ENCODE measurements at regions not wholly inside any gene's neighbourhood (a gene's known extent, or its start where the extent isn't known, plus 50 kb on each side); places are given as distances from the start of the nearest gene placed in this dataset.
"Not testable (repeated sequence)": the region's sequence is repeated elsewhere in the genome, so short reads cannot be mapped to it uniquely, and the experiment has no call there.

- DNase-seq, result not testable (repeated sequence)
Observed at GRCh38 chr15:83335542-83335941, 51.1 kb upstream of the BNC1 start.

- no peak for DNase-seq
Observed at GRCh38 chr15:83339396-83339795, 54.9 kb upstream of the BNC1 start.

- DNase-seq, result no peak
Observed at GRCh38 chr15:83340087-83340486, 55.6 kb upstream of the BNC1 start.

- no peak for DNase-seq
Observed at GRCh38 chr15:83346342-83346741, 61.9 kb upstream of the BNC1 start.

GRCh38 chr15:83352119-83352518, 67.7 kb upstream of the BNC1 start:
- DNase-seq, result no peak

GRCh38 chr15:83356501-83357399, 72.3 kb upstream of the BNC1 start:
- DNase-seq, result no peak

- DNase-seq, result no peak
Observed at GRCh38 chr15:83358972-83359564, 74.6 kb upstream of the BNC1 start.

- no peak for DNase-seq
Observed at GRCh38 chr15:83362706-83363105, 78.2 kb upstream of the BNC1 start.

GRCh38 chr15:83364501-83364900, 80.0 kb upstream of the BNC1 start:
- no peak for DNase-seq

GRCh38 chr15:83365370-83365938, 81.0 kb upstream of the BNC1 start:
- DNase-seq, result no peak

GRCh38 chr15:83372434-83372891, 74.7 kb upstream of the SH3GL3 start:
- DNase-seq, result peak in 1 of 2 experiments; percentile 17

GRCh38 chr15:83378921-83379578, 68.1 kb upstream of the SH3GL3 start:
- DNase-seq, result no peak

GRCh38 chr15:83379579-83379959, 67.6 kb upstream of the SH3GL3 start:
- DNase-seq, result peak; percentile 60 to 66

GRCh38 chr15:83380059-83380458, 67.1 kb upstream of the SH3GL3 start:
- DNase-seq, result peak; percentile 53 to 58

- peak; percentile 32 to 69 for DNase-seq
Observed at GRCh38 chr15:83380682-83381081, 66.5 kb upstream of the SH3GL3 start.

- DNase-seq, result not testable (repeated sequence)
Observed at GRCh38 chr15:83383608-83384139, 63.5 kb upstream of the SH3GL3 start.

GRCh38 chr15:83396101-83396500, 51.0 kb upstream of the SH3GL3 start:
- DNase-seq, result no peak
